Coronary artery (tissue), 2 donors: ENCODE measurements at regions not wholly inside any gene's neighbourhood (a gene's known extent, or its start where the extent isn't known, plus 50 kb on each side); places are given as distances from the start of the nearest gene placed in this dataset.

Source experiments
- DNase-seq: peaks from one replicate; pipeline ENCODE4 v3.0.0-alpha.2; 2017; ENCODE audit warnings: low spot score
- H3K27ac ChIP-seq, 2 donors: fragments of 200-600 bp; sonication (generic); one replicate each; pipeline ENCODE4 v1.5.1; 2016 to 2019
- H3K4me3 ChIP-seq: fragments of 200-600 bp; sonication (generic); 2 replicates; pipeline ENCODE4 v1.5.1; 2016; ENCODE audit warnings: mild to moderate bottlenecking, moderate library complexity
- CTCF ChIP-seq: fragments of 200-600 bp; sonication (generic); IDR thresholded peaks from one replicate; pipeline ENCODE4 v1.5.1; 2019; ENCODE audit warnings: antibody characterized with exemption

- Histone ChIP-seq H3K4me3 (no peak overlapping the region), H3K27ac (no peak overlapping the region)
- no peak for DNase-seq
- no peak for TF ChIP-seq CTCF
Measured at GRCh38 chr11:115741376-115742107, 237.3 kb upstream of the CADM1 start.

- no peak for TF ChIP-seq CTCF
- H3K4me3 ChIP-seq, result no peak overlapping the region
- DNase-seq, result no peak
- no peak overlapping the region for H3K27ac ChIP-seq
Measured at GRCh38 chr11:115740324-115740723, 236.1 kb upstream of the CADM1 start.

GRCh38 chr11:115739878-115740277 lies 235.7 kb upstream of the CADM1 start:
- no peak for DNase-seq
- no peak for TF ChIP-seq CTCF
- H3K27ac ChIP-seq, result no peak overlapping the region
- no peak overlapping the region for H3K4me3 ChIP-seq

GRCh38 chr11:115739146-115739545 lies 234.9 kb upstream of the CADM1 start:
- no peak for DNase-seq
- no peak overlapping the region for H3K4me3 ChIP-seq
- TF ChIP-seq CTCF, result no peak

GRCh38 chr11:115737875-115738274 lies 233.7 kb upstream of the CADM1 start:
- no peak for TF ChIP-seq CTCF
- Histone ChIP-seq H3K27ac (no peak overlapping the region), H3K4me3 (no peak overlapping the region)
- no peak for DNase-seq

More at GRCh38 chr11:115739146-115739545, 234.9 kb upstream of the CADM1 start:
- no peak overlapping the region for H3K27ac ChIP-seq

GRCh38 chr11:115736146-115736545 lies 231.9 kb upstream of the CADM1 start:
- no peak for DNase-seq
- Histone ChIP-seq H3K27ac (no peak overlapping the region), H3K4me3 (no peak overlapping the region)
- TF ChIP-seq CTCF, result no peak

GRCh38 chr11:115724666-115725065 lies 220.5 kb upstream of the CADM1 start:
- no peak for TF ChIP-seq CTCF
- Histone ChIP-seq H3K27ac (no peak overlapping the region), H3K4me3 (no peak overlapping the region)
- DNase-seq, result no peak
